SU-DHL-6 (cell line): ENCODE measurements at regions not wholly inside any gene's neighbourhood (a gene's known extent, or its start where the extent isn't known, plus 50 kb on each side); places are given as distances from the start of the nearest gene placed in this dataset.

Experiments used
- EZH2phosphoT487 ChIP-seq: fragments of 200-600 bp; sonication (generic), shearing (Covaris generic); conservative IDR thresholded peaks from 2 replicates; pipeline ENCODE4 v1.6.1; 2018; ENCODE audit warnings: mild to moderate bottlenecking, antibody characterized with exemption, low read length, moderate library complexity, mixed read lengths
- TF ChIP-seq, protein P1 (sequence below): fragments of 200-600 bp; sonication (generic); IDR thresholded peaks from one replicate; pipeline ENCODE4 v1.5.1; 2017; ENCODE audit warnings: antibody characterized with exemption, mild to moderate bottlenecking, low read length, moderate library complexity; ENCODE audit not compliant: insufficient read depth, poor library complexity, severe bottlenecking

- TF ChIP-seq, protein P1, sequence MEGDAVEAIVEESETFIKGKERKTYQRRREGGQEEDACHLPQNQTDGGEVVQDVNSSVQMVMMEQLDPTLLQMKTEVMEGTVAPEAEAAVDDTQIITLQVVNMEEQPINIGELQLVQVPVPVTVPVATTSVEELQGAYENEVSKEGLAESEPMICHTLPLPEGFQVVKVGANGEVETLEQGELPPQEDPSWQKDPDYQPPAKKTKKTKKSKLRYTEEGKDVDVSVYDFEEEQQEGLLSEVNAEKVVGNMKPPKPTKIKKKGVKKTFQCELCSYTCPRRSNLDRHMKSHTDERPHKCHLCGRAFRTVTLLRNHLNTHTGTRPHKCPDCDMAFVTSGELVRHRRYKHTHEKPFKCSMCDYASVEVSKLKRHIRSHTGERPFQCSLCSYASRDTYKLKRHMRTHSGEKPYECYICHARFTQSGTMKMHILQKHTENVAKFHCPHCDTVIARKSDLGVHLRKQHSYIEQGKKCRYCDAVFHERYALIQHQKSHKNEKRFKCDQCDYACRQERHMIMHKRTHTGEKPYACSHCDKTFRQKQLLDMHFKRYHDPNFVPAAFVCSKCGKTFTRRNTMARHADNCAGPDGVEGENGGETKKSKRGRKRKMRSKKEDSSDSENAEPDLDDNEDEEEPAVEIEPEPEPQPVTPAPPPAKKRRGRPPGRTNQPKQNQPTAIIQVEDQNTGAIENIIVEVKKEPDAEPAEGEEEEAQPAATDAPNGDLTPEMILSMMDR = no peak
- no peak for TF ChIP-seq EZH2phosphoT487
Measured at GRCh38 chr2:234732404-234733092, 219.3 kb upstream of the SH3BP4 start.
